ENCODE measurements at regions not wholly inside any gene's neighbourhood (a gene's known extent, or its start where the extent isn't known, plus 50 kb on each side); places are given as distances from the start of the nearest gene placed in this dataset.

GRCh38 chr17:5885336-5885735 lies 184.8 kb upstream of the WSCD1 start:
- in situ Hi-C loops (cut with MboI; ENCODE audit: low sequenced_read_pairs) = no loop called here
- Histone ChIP-seq H3K27me3 (ENCODE audit: control insufficient read depth, insufficient read depth, low read length) (no peaks in the 10 kb centered on the region), H2AK9ac (replicated peaks; ENCODE audit: low read depth, low read length, poor library complexity) (no peak overlapping the region), H3K36me3 (ENCODE audit: control insufficient read depth, insufficient read depth, low read length) (no peaks in the 10 kb centered on the region), H2BK15ac (ENCODE audit: low read depth, low read length) (no peak overlapping the region), H3K27ac (ENCODE audit: insufficient read depth, low read length) (no peak overlapping the region), H3K4me2 (ENCODE audit: low read depth, low read length) (no peak overlapping the region), H3K9ac (ENCODE audit: low read depth, low read length) (no peak overlapping the region), H4K91ac (ENCODE audit: insufficient read depth, low read depth, low read length) (no peak overlapping the region), H2AK5ac (ENCODE audit: low read depth, low read length) (no peak overlapping the region), H3K18ac (ENCODE audit: low read depth, low read length) (no peak overlapping the region), H3K14ac (replicated peaks; ENCODE audit: low read depth, low read length) (no peak overlapping the region), H4K8ac (ENCODE audit: low read depth in 2 of 2, low read length in 2 of 2) (no peak overlapping the region), H3K9me3 (ENCODE audit: control insufficient read depth, insufficient read depth, low read length) (no peaks in the 10 kb centered on the region; the same call in 1 of the 2 replicates), H3K4ac (ENCODE audit: low read depth, low read length) (no peak overlapping the region), H3K4me1 (ENCODE audit: control insufficient read depth, insufficient read depth, low read length) (no peaks in the 10 kb centered on the region), H3K9me1 (ENCODE audit: insufficient read depth, low read length) (no peaks in the 10 kb centered on the region), H3K4me3 (ENCODE audit: insufficient read depth, low read depth, low read length) (no peak overlapping the region), H3K79me1 (ENCODE audit: low read depth in 1 of 2, low read length in 2 of 2) (no peaks in the 10 kb centered on the region), H3K56ac (ENCODE audit: extremely low read depth, insufficient read depth, low read length) (no peak overlapping the region), H4K5ac (ENCODE audit: low read depth, low read length) (no peak overlapping the region), H2BK5ac (ENCODE audit: low read depth, low read length, poor library complexity, severe bottlenecking) (no peak overlapping the region), H2BK20ac (ENCODE audit: low read depth, low read length) (no peak overlapping the region), H4K20me1 (ENCODE audit: insufficient read depth, low read length) (no peaks in the 10 kb centered on the region), H3K23ac (ENCODE audit: low read depth, low read length) (no peak overlapping the region), H2BK120ac (ENCODE audit: low read depth, low read length) (no peak overlapping the region), H2AFZ (replicated peaks; ENCODE audit: low read length, poor library complexity) (no peak overlapping the region)
- dilution Hi-C loops (cut with HindIII; ENCODE audit: low sequenced_read_pairs, unreplicated experiment) = no loop called here
- ChIA-PET CTCF (interaction anchor here (1.0 kb wide), 1 partner anchor 527 kb away, joined by 3 read pairs; no protein-coding TSS in a partner anchor), POLR2A (ENCODE audit: unreplicated experiment) (no interaction called here)
- TF ChIP-seq ELK1 (IDR thresholded peaks at IDR 0.05; ENCODE audit: borderline replicate concordance, low read depth, low read length) = no peak
- TF ChIP-seq CTCF (conservative IDR thresholded peaks at IDR 0.05; ENCODE audit: low read depth, low read length) = no peak
- no peak for TF ChIP-seq RCOR1 (IDR thresholded peaks at IDR 0.05; ENCODE audit: insufficient replicate concordance, low read length)
- no peak for TF ChIP-seq MAZ (IDR thresholded peaks at IDR 0.05; ENCODE audit: borderline replicate concordance, low read depth, low read length)
- WGBS, 2 experiments (ENCODE audit: extremely low coverage in 2 of 2, insufficient read length in 1 of 2) = 100% methylated on average over 1 of the region's 4 CpGs; no CpG with 5 or more reads in 1 of the 2 experiments
- intact Hi-C loops (cut with micrococcal nuclease) = no loop called here
- no peak for ATAC-seq (ENCODE audit: low read depth)
- no TSS peak for BruUV-seq (replicated peaks)
- no peak for DNase-seq
